ENCODE measurements at regions not wholly inside any gene's neighbourhood (a gene's known extent, or its start where the extent isn't known, plus 50 kb on each side); places are given as distances from the start of the nearest gene placed in this dataset.

GRCh38 chr2:103734911-103735310, 973.1 kb downstream of the TMEM182 start:
- no peak for DNase-seq

- DNase-seq: no peak
Measured at GRCh38 chr2:103738108-103738507, 976.3 kb downstream of the TMEM182 start.

- no peak for DNase-seq
Measured at GRCh38 chr2:103738606-103739005, 976.8 kb downstream of the TMEM182 start.

GRCh38 chr2:103739186-103739585, 977.4 kb downstream of the TMEM182 start:
- DNase-seq: no peak

GRCh38 chr2:103739921-103740320, 978.1 kb downstream of the TMEM182 start:
- DNase-seq: no peak

- no peak for DNase-seq
Measured at GRCh38 chr2:103740631-103741030, 978.8 kb downstream of the TMEM182 start.

GRCh38 chr2:103743195-103743594, 981.4 kb downstream of the TMEM182 start:
- no peak for DNase-seq

- DNase-seq: no peak
Measured at GRCh38 chr2:103754530-103754929, 992.7 kb downstream of the TMEM182 start.

- DNase-seq: no peak
Measured at GRCh38 chr2:103773884-103774283, 1012.1 kb downstream of the TMEM182 start.

- DNase-seq: no peak
Measured at GRCh38 chr2:103780088-103780702, 1018.4 kb downstream of the TMEM182 start.

GRCh38 chr2:103781313-103781712, 1019.5 kb downstream of the TMEM182 start:
- no peak for DNase-seq

GRCh38 chr2:103784261-103784660, 1022.4 kb downstream of the TMEM182 start:
- DNase-seq: no peak

GRCh38 chr2:103785432-103785831, 1023.6 kb downstream of the TMEM182 start:
- DNase-seq: no peak

GRCh38 chr2:103785956-103786355, 1024.1 kb downstream of the TMEM182 start:
- DNase-seq: no peak

GRCh38 chr2:103788389-103788788, 1026.6 kb downstream of the TMEM182 start:
- no peak for DNase-seq

GRCh38 chr2:103788951-103789350, 1027.1 kb downstream of the TMEM182 start:
- DNase-seq: no peak

- no peak for DNase-seq
Measured at GRCh38 chr2:103789381-103790095, 1027.7 kb downstream of the TMEM182 start.

GRCh38 chr2:103792042-103792441, 1030.2 kb downstream of the TMEM182 start:
- no peak for DNase-seq

GRCh38 chr2:103798291-103798690, 1036.5 kb downstream of the TMEM182 start:
- no peak for DNase-seq

- no peak for DNase-seq
Measured at GRCh38 chr2:103804013-103804412, 1042.2 kb downstream of the TMEM182 start.

- DNase-seq: no peak
Measured at GRCh38 chr2:103805746-103806145, 1043.9 kb downstream of the TMEM182 start.

- no peak for DNase-seq
Measured at GRCh38 chr2:103808814-103809213, 1045.1 kb upstream of the POU3F3 start.

GRCh38 chr2:103809415-103809814, 1044.5 kb upstream of the POU3F3 start:
- DNase-seq: no peak

- no peak for DNase-seq
Measured at GRCh38 chr2:103809941-103810441, 1043.9 kb upstream of the POU3F3 start.

GRCh38 chr2:103810875-103811274, 1043.0 kb upstream of the POU3F3 start:
- DNase-seq: no peak

Data from activated CD4-positive, alpha-beta T cell treated with anti-CD3 and anti-CD28 coated beads, Interleukin-2, Interleukin-6, amounts not matched to agents 100 ng/mL and 50 ng/mL, durations not matched to agents 16 hours and 8 hours (primary cell).